ENCODE measurements at regions not wholly inside any gene's neighbourhood (a gene's known extent, or its start where the extent isn't known, plus 50 kb on each side); places are given as distances from the start of the nearest gene placed in this dataset.

GRCh38 chr16:85535352-85536072 lies 77.6 kb upstream of the GSE1 start:
- DNase-seq (ENCODE audit: low read depth, low spot score), result no peak

- no peak for DNase-seq (ENCODE audit: low read depth, low spot score)
These were observed 77.1 kb upstream of the GSE1 start for GRCh38 chr16:85536073-85536410.

- DNase-seq (ENCODE audit: low read depth, low spot score), result no peak
These were observed 76.5 kb upstream of the GSE1 start for GRCh38 chr16:85536411-85537330.

- DNase-seq (ENCODE audit: low read depth, low spot score), result no peak
These were observed 75.8 kb upstream of the GSE1 start for GRCh38 chr16:85537331-85537788.

GRCh38 chr16:85537795-85538401 lies 75.2 kb upstream of the GSE1 start:
- DNase-seq (ENCODE audit: low read depth, low spot score), result no peak

- no peak for DNase-seq (ENCODE audit: low read depth, low spot score)
These were observed 74.0 kb upstream of the GSE1 start for GRCh38 chr16:85539084-85539483.

- DNase-seq (ENCODE audit: low read depth, low spot score), result no peak
These were observed 73.4 kb upstream of the GSE1 start for GRCh38 chr16:85539629-85540291.

GRCh38 chr16:85541181-85541580 lies 71.9 kb upstream of the GSE1 start:
- DNase-seq (ENCODE audit: low read depth, low spot score), result no peak

GRCh38 chr16:85541619-85541979 lies 71.5 kb upstream of the GSE1 start:
- DNase-seq (ENCODE audit: low read depth, low spot score), result no peak

- DNase-seq (ENCODE audit: low read depth, low spot score), result no peak
These were observed 70.9 kb upstream of the GSE1 start for GRCh38 chr16:85541980-85542900.

- no peak for DNase-seq (ENCODE audit: low read depth, low spot score)
These were observed 69.6 kb upstream of the GSE1 start for GRCh38 chr16:85543536-85543935.

GRCh38 chr16:85544016-85544415 lies 69.1 kb upstream of the GSE1 start:
- DNase-seq (ENCODE audit: low read depth, low spot score), result no peak

GRCh38 chr16:85544668-85545067 lies 68.5 kb upstream of the GSE1 start:
- no peak for DNase-seq (ENCODE audit: low read depth, low spot score)

- DNase-seq (ENCODE audit: low read depth, low spot score), result no peak
These were observed 67.8 kb upstream of the GSE1 start for GRCh38 chr16:85545227-85545818.

GRCh38 chr16:85546585-85547447 lies 66.3 kb upstream of the GSE1 start:
- DNase-seq (ENCODE audit: low read depth, low spot score), result no peak

- DNase-seq (ENCODE audit: low read depth, low spot score), result no peak
These were observed 64.7 kb upstream of the GSE1 start for GRCh38 chr16:85548375-85548774.

GRCh38 chr16:85549766-85550421 lies 63.2 kb upstream of the GSE1 start:
- DNase-seq (ENCODE audit: low read depth, low spot score), result no peak

- no peak for DNase-seq (ENCODE audit: low read depth, low spot score)
These were observed 62.7 kb upstream of the GSE1 start for GRCh38 chr16:85550422-85550864.
